Ishikawa (cell line): ENCODE measurements at regions not wholly inside any gene's neighbourhood (a gene's known extent, or its start where the extent isn't known, plus 50 kb on each side); places are given as distances from the start of the nearest gene placed in this dataset.

Experiments
- CEBPB ChIP-seq: IDR thresholded peaks from 2 replicates; pipeline ENCODE4 v1.6.1; 2012
- CREB1 ChIP-seq: IDR thresholded peaks from 2 replicates; pipeline ENCODE4 v1.6.1; 2012; ENCODE audit warnings: low read depth
- EGR1 ChIP-seq: IDR thresholded peaks from 2 replicates; pipeline ENCODE4 v1.6.1; 2012
- EP300 ChIP-seq: IDR thresholded peaks from 2 replicates; pipeline ENCODE4 v1.6.1; 2012; ENCODE audit warnings: borderline replicate concordance
- FOXM1 ChIP-seq: IDR thresholded peaks from 2 replicates; pipeline ENCODE4 v1.6.1; 2012; ENCODE audit warnings: low read depth, borderline replicate concordance
- MAX ChIP-seq: IDR thresholded peaks from 2 replicates; pipeline ENCODE4 v1.6.1; 2012
- NFIC ChIP-seq: IDR thresholded peaks from 2 replicates; pipeline ENCODE4 v1.6.1; 2012
- RAD21 ChIP-seq: IDR thresholded peaks from 2 replicates; pipeline ENCODE4 v1.6.1; 2012; ENCODE audit warnings: low read depth
- TAF1 ChIP-seq: IDR thresholded peaks from 2 replicates; pipeline ENCODE4 v1.6.1; 2012; ENCODE audit warnings: low read depth, mild to moderate bottlenecking
- TCF12 ChIP-seq: IDR thresholded peaks from 2 replicates; pipeline ENCODE4 v1.6.1; 2012; ENCODE audit warnings: low read depth
- TEAD4 ChIP-seq: IDR thresholded peaks from 2 replicates; pipeline ENCODE4 v1.6.1; 2012
- USF1 ChIP-seq: IDR thresholded peaks from 2 replicates; pipeline ENCODE4 v1.6.1; 2012
- YY1 ChIP-seq: IDR thresholded peaks from 2 replicates; pipeline ENCODE4 v1.6.1; 2012; ENCODE audit warnings: low read depth
- ZBTB7A ChIP-seq: IDR thresholded peaks from 2 replicates; pipeline ENCODE4 v1.6.1; 2012; ENCODE audit warnings: low read depth
- TF ChIP-seq, protein P1 (sequence below): IDR thresholded peaks from 2 replicates; pipeline ENCODE4 v1.6.1; 2012; ENCODE audit warnings: low read depth, mild to moderate bottlenecking

- TF ChIP-seq TCF12 (no peak), FOXM1 (no peak), ZBTB7A (no peak), YY1 (no peak), EGR1 (no peak), EP300 (no peak), TAF1 (no peak), TEAD4 (no peak), CEBPB (no peak), CREB1 (no peak), MAX (no peak), NFIC (no peak), RAD21 (no peak), USF1 (no peak)
- TF ChIP-seq, protein P1, sequence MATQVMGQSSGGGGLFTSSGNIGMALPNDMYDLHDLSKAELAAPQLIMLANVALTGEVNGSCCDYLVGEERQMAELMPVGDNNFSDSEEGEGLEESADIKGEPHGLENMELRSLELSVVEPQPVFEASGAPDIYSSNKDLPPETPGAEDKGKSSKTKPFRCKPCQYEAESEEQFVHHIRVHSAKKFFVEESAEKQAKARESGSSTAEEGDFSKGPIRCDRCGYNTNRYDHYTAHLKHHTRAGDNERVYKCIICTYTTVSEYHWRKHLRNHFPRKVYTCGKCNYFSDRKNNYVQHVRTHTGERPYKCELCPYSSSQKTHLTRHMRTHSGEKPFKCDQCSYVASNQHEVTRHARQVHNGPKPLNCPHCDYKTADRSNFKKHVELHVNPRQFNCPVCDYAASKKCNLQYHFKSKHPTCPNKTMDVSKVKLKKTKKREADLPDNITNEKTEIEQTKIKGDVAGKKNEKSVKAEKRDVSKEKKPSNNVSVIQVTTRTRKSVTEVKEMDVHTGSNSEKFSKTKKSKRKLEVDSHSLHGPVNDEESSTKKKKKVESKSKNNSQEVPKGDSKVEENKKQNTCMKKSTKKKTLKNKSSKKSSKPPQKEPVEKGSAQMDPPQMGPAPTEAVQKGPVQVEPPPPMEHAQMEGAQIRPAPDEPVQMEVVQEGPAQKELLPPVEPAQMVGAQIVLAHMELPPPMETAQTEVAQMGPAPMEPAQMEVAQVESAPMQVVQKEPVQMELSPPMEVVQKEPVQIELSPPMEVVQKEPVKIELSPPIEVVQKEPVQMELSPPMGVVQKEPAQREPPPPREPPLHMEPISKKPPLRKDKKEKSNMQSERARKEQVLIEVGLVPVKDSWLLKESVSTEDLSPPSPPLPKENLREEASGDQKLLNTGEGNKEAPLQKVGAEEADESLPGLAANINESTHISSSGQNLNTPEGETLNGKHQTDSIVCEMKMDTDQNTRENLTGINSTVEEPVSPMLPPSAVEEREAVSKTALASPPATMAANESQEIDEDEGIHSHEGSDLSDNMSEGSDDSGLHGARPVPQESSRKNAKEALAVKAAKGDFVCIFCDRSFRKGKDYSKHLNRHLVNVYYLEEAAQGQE: no peak
Observed at GRCh38 chr18:30929718-30930117, 112.8 kb downstream of the DSC3 start.

DNA sequence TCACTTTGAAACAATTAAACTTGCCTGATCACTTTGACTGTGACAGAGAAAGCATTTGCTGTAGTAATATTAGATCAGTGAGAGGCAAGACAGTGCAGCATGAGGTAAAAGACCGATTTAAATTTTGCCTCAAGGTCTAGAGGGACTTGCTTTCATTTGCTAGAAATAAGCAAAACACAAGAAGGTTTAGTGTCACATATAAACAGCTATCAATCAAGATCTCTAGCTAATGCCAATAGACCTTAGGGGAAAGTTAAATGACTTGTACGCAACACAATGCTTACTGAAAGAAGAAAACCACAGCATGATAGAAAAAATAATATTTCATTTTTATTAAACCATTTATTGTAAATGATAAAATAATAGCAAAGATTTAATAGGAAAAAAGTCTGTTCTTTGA, 113.5 kb downstream of the DSC3 start:
- TF ChIP-seq CREB1 (no peak), MAX (no peak), TCF12 (no peak)

GRCh38 chr18:30927517-30928075, 114.9 kb downstream of the DSC3 start:
- TF ChIP-seq USF1: no peak
- TF ChIP-seq YY1: no peak
- no peak for TF ChIP-seq NFIC
- no peak for TF ChIP-seq TCF12

- TF ChIP-seq FOXM1: no peak
- TF ChIP-seq EP300: no peak
- TF ChIP-seq ZBTB7A: no peak
- TF ChIP-seq TCF12: no peak
- TF ChIP-seq, protein P1: no peak
- no peak for TF ChIP-seq RAD21
- no peak for TF ChIP-seq TAF1
- no peak for TF ChIP-seq YY1
- TF ChIP-seq CREB1: no peak
- no peak for TF ChIP-seq MAX
- no peak for TF ChIP-seq TEAD4
- TF ChIP-seq NFIC: no peak
- TF ChIP-seq USF1: no peak
- no peak for TF ChIP-seq CEBPB
- no peak for TF ChIP-seq EGR1
Observed at GRCh38 chr18:30927042-30927441, 115.5 kb downstream of the DSC3 start.

DNA sequence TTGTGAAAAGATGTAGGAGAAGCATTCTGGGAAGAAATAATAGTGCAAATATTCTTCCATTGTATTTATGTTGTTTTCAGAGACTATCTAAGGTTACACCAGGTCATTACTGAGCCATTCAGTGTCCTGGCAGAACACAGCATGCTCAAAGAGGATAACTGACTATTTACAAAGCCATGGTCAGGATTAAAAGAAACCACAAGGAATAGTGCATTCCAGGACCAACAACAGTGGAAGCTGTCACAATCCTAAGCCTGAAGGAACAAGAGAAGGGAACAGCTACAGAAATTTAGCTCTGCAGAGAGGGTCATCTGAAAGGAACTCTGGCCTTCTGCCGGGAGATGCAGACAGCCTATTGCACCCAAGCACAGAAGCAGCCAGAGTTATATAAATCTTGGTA, 116.7 kb downstream of the DSC3 start:
- no peak for TF ChIP-seq EP300
- TF ChIP-seq TEAD4: no peak

GRCh38 chr18:30920757-30921156, 121.8 kb downstream of the DSC3 start:
- TF ChIP-seq TEAD4 (no peak), EP300 (no peak), MAX (no peak), FOXM1 (no peak), TCF12 (no peak), ZBTB7A (no peak), YY1 (no peak), NFIC (no peak), CEBPB (no peak), EGR1 (no peak), RAD21 (no peak), TAF1 (no peak), USF1 (no peak), CREB1 (no peak)
- TF ChIP-seq, protein P1: no peak
